Gastrocnemius medialis (tissue), 4 donors: ENCODE measurements at regions not wholly inside any gene's neighbourhood (a gene's known extent, or its start where the extent isn't known, plus 50 kb on each side); places are given as distances from the start of the nearest gene placed in this dataset.

Experiments used
- CTCF ChIP-seq, 5 experiments: fragments of 450-650 bp in 3 of 5; fragments of 200-600 bp in 2 of 5; sonication (generic) in 2 of 5; IDR thresholded peaks in 4 of 5; conservative IDR thresholded peaks in 1 of 5; 1 replicate in 4 of 5; 2 replicates in 1 of 5; pipeline ENCODE4 v1.5.1; 2016 to 2019; ENCODE audit warnings: antibody characterized with exemption in 5 of 5, mild to moderate bottlenecking in 3 of 5, moderate library complexity in 3 of 5
- POLR2A ChIP-seq, 2 donors: fragments of 450-650 bp; IDR thresholded peaks; one replicate each; pipeline ENCODE4 v1.6.1; 2017; ENCODE audit warnings: antibody characterized with exemption in 2 of 2, mild to moderate bottlenecking in 2 of 2, moderate library complexity in 2 of 2

DNA sequence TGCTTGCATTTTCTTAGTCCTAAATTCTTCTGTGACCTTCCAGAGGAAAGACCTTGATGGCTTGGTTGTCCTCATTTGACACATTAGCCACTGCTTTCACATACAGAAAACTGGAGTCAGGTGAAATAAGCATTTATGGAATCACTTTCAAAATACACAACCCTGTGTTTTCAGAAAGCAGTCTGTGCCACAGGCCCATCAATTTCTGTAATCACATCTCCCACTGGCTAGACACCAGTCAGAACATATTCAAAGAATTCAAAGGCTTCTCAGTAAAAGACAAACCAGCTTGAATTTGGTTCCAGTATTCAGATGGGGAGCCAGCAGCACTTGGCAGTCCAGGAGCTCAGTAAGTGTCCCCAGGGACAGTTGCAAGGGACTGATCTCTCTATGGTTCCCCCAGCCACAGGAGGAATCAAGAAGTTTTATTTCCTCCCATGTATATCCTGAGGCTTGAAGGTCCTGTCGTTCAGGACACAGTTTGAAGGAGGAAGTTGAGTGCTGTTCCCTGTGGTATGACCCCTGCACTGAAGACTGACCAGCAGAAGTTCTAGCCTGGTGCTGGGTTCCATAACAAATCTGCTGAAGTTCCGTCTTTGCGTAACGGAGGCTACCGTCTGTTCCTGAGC is 214.3 kb downstream of the FOXO1 start:
- TF ChIP-seq POLR2A (IDR thresholded peaks at IDR 0.05) (no peak), CTCF (IDR thresholded peaks at IDR 0.05 in 4 of 5, conservative IDR thresholded peaks at IDR 0.05 in 1 of 5) (no peak)
